Mesendoderm (in vitro differentiated cells): ENCODE measurements at regions not wholly inside any gene's neighbourhood (a gene's known extent, or its start where the extent isn't known, plus 50 kb on each side); places are given as distances from the start of the nearest gene placed in this dataset.

ENCODE experiments used
- DNase-seq: peaks from one replicate; pipeline ENCODE4 v3.0.0; 2013
- H2AK5ac ChIP-seq: 2 replicates; pipeline ENCODE4 v1.6.1; 2013; ENCODE audit warnings: low read length, inconsistent platforms
- H2BK120ac ChIP-seq: 2 replicates; pipeline ENCODE4 v1.6.1; 2013; ENCODE audit warnings: low read depth, mild to moderate bottlenecking, low read length, moderate library complexity, mixed read lengths
- H2BK15ac ChIP-seq: replicated peaks from 2 replicates; pipeline ENCODE4 v1.6.1; 2013; ENCODE audit warnings: low read depth, mild to moderate bottlenecking, moderate library complexity
- H2BK5ac ChIP-seq: 2 replicates; pipeline ENCODE4 v1.6.1; 2013; ENCODE audit warnings: low read length, inconsistent platforms
- H3K18ac ChIP-seq: 2 replicates; pipeline ENCODE4 v1.6.1; 2013; ENCODE audit warnings: mild to moderate bottlenecking, low read length, mixed read lengths
- H3K23ac ChIP-seq: one replicate; pipeline ENCODE4 v1.6.1; 2013; ENCODE audit warnings: low read length
- H3K27ac ChIP-seq: 2 replicates; pipeline ENCODE4 v1.5.1; 2013; ENCODE audit warnings: low read depth, mild to moderate bottlenecking, inconsistent platforms, low read length, moderate library complexity
- H3K27me3 ChIP-seq: 2 replicates; pipeline ENCODE4 v1.6.1; 2013; ENCODE audit warnings: low read length, control low read depth, mild to moderate bottlenecking, inconsistent platforms; ENCODE audit not compliant: insufficient read depth, poor library complexity
- H3K36me3 ChIP-seq: 2 replicates; pipeline ENCODE4 v1.6.1; 2013; ENCODE audit warnings: low read length, inconsistent platforms; ENCODE audit not compliant: control insufficient read depth, insufficient read depth
- H3K4ac ChIP-seq: one replicate; pipeline ENCODE4 v1.6.1; 2013; ENCODE audit warnings: low read depth, mild to moderate bottlenecking, low read length, moderate library complexity
- H3K4me1 ChIP-seq: 2 replicates; pipeline ENCODE4 v1.6.1; 2013; ENCODE audit warnings: low read depth, low read length, inconsistent platforms; ENCODE audit not compliant: control insufficient read depth
- H3K4me2 ChIP-seq: 2 replicates; pipeline ENCODE4 v1.6.1; 2013; ENCODE audit warnings: low read length
- H3K4me3 ChIP-seq: 2 replicates; pipeline ENCODE4 v1.5.1; 2013; ENCODE audit warnings: mild to moderate bottlenecking, low read length
- H3K56ac ChIP-seq: one replicate; pipeline ENCODE4 v1.6.1; 2013; ENCODE audit warnings: low read length
- H3K79me1 ChIP-seq: 2 replicates; pipeline ENCODE4 v1.6.1; 2013; ENCODE audit warnings: low read length, inconsistent platforms
- H3K79me2 ChIP-seq: 2 replicates; pipeline ENCODE4 v1.6.1; 2013; ENCODE audit warnings: mild to moderate bottlenecking, low read length; ENCODE audit not compliant: control insufficient read depth, insufficient read depth
- H3K9ac ChIP-seq: 2 replicates; pipeline ENCODE4 v1.6.1; 2013; ENCODE audit warnings: low read length, inconsistent platforms
- H4K5ac ChIP-seq: one replicate; pipeline ENCODE4 v1.6.1; 2013; ENCODE audit warnings: low read length
- H4K8ac ChIP-seq: one replicate; pipeline ENCODE4 v1.6.1; 2013; ENCODE audit warnings: low read depth, mild to moderate bottlenecking, control low read depth, low read length, moderate library complexity
- WGBS: extraction: QIAGEN DNeasy Blood & Tissue Kit; methylation state at CpG from one replicate; pipeline ENCODE4 v1.1.7; 2013; ENCODE audit warnings: low lambda C conversion rate, missing lambda C conversion rate; ENCODE audit not compliant: insufficient coverage; ENCODE audit errors: extremely low coverage; 5-methylcytosine and 5-hydroxymethylcytosine counted together

DNA sequence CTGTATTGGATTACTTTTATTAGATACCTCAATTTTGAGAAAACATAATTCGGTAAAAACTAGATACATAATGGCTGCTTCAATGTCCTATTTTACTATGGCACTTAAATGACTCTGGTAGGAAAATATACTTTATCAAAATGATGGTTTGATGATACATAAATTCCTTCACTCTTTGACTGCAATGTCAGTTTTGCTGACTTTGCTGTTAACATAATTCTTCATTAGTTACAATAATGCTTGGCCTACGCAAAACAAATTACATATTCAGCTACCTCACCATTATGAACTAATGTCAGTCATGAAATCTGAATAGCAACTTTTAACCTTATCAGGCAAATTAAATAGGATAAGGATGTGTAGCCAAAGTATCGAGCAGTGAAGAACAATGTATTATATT lies 1364.7 kb downstream of the KCNT2 start:
- Histone ChIP-seq H3K4me3 (no peak overlapping the region), H3K4ac (no peak overlapping the region), H4K8ac (no peak overlapping the region), H3K27ac (no peak overlapping the region), H3K56ac (no peak overlapping the region), H3K79me2 (no peaks in the 10 kb centered on the region), H2BK5ac (no peak overlapping the region), H2AK5ac (no peak overlapping the region), H3K9ac (no peak overlapping the region), H3K79me1 (no peaks in the 10 kb centered on the region), H3K36me3 (no peaks in the 10 kb centered on the region), H4K5ac (no peak overlapping the region), H3K4me1 (no peaks in the 10 kb centered on the region), H3K18ac (no peak overlapping the region), H2BK15ac (no peak overlapping the region), H2BK120ac (no peak overlapping the region), H3K27me3 (no peaks in the 10 kb centered on the region), H3K4me2 (no peak overlapping the region), H3K23ac (no peak overlapping the region)
- WGBS: no CpG with 5 or more reads among the region's 3 CpGs
- no peak for DNase-seq

DNA sequence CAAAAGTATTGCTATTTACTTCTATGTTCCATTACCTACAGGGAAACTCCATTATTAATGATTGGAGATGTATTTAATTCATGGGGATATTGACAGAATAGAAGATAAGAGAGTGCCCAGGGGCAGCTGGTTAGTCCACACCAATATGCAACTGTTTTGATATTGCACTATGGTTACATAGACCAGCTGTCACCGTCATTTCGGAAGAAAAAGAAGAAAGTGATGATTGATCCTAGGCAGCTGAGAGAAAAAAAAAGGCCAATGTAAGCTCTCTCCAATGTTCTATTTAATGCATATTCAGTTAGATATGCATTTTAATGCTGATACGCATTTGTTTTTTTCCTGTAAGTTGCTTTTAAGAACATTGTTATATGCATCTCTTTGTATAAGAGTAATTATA lies 1367.2 kb downstream of the KCNT2 start:
- Histone ChIP-seq H2AK5ac (no peak overlapping the region), H3K23ac (no peak overlapping the region), H3K56ac (no peak overlapping the region), H3K79me2 (no peaks in the 10 kb centered on the region), H4K5ac (no peak overlapping the region), H3K4me2 (no peak overlapping the region), H3K4me3 (no peak overlapping the region), H2BK120ac (no peak overlapping the region), H3K27me3 (no peaks in the 10 kb centered on the region), H3K9ac (no peak overlapping the region), H2BK15ac (no peak overlapping the region), H3K4me1 (no peaks in the 10 kb centered on the region), H3K4ac (no peak overlapping the region), H2BK5ac (no peak overlapping the region), H3K27ac (no peak overlapping the region), H3K18ac (no peak overlapping the region), H3K79me1 (no peaks in the 10 kb centered on the region), H3K36me3 (no peaks in the 10 kb centered on the region), H4K8ac (no peak overlapping the region)
- DNase-seq: no peak
- WGBS: no CpG with 5 or more reads among the region's 3 CpGs

DNA sequence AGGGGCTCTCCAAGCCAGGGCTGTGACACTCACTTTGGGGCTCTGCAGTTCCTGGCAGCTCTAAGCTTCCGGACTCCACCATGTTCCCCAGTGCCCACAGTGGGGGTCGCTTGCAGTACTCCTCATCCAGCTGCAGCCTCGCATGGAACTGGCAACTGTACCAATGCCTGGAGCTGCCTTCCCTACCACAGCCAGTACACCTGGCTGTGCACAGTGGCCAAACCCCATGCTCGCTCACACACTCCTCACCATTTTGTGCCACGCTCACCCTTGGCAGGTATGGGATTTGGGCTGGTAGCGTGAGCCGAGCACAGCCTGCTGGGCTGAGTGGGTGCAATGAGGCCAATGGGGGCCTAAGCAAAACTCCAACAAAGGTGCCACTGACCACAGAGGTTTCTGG lies 1369.9 kb downstream of the KCNT2 start:
- H3K79me2 ChIP-seq: no peaks in the 10 kb centered on the region
- H4K5ac ChIP-seq: no peak overlapping the region
- no peaks in the 10 kb centered on the region for H3K79me1 ChIP-seq
- H2BK5ac ChIP-seq: no peak overlapping the region
- no peak overlapping the region for H3K4me2 ChIP-seq
- H4K8ac ChIP-seq: no peak overlapping the region
- H3K27me3 ChIP-seq: no peaks in the 10 kb centered on the region
- H3K18ac ChIP-seq: no peak overlapping the region
- no peak overlapping the region for H3K9ac ChIP-seq
- WGBS: no CpG with 5 or more reads among the region's 7 CpGs
- H3K23ac ChIP-seq: no peak overlapping the region
- no peaks in the 10 kb centered on the region for H3K36me3 ChIP-seq
- H2BK15ac ChIP-seq: no peak overlapping the region
- no peak overlapping the region for H3K56ac ChIP-seq
- H2BK120ac ChIP-seq: no peak overlapping the region
- no peaks in the 10 kb centered on the region for H3K4me1 ChIP-seq
- DNase-seq: no peak
- no peak overlapping the region for H3K4ac ChIP-seq
- H3K27ac ChIP-seq: no peak overlapping the region
- H3K4me3 ChIP-seq: no peak overlapping the region
- H2AK5ac ChIP-seq: no peak overlapping the region

DNA sequence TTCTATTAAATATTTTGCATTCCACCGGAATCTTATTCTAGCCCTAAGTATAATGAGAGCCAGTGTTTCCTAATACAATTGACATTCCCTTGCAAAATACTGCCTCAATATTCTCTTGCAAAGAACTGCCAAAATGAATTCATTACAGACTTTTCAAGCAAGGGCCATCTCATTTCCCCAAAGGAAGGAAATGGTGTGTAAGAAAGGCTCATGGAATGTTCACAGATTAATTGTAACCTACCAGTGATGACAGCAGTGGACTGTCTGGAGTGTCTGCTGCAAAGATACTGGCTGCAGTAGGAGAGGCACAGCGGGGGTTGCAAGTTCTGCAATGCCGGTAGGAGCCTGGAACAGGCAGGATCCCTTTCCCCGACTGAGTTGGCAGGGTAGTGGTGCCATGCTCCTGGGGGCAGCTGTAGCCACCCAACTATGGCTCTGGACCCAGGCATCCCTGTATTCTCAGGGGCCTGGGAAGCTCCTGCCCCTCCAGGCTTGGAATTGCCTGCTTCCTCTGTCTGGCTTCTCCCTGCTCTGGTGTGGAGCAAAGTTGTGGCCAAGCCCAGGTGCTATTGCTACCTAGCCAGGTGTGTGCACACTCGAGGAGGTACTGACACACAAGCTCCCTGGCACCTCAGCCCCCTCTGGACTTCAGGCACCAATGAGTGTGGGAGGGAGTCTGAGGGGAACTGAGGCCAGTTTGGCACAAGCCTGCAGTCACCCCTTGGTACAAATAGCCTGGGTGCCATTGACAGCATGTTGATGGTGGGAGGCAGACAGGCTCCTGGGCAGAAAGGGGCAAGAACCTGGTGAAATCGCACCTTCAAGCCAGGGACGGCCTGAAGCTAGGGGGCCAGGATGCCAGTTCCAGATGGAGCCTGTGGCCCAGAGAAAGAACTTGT lies 1371.0 kb downstream of the KCNT2 start:
- no peak overlapping the region for H3K4me2 ChIP-seq
- no peaks in the 10 kb centered on the region for H3K79me1 ChIP-seq
- no peak overlapping the region for H4K5ac ChIP-seq
- no peak overlapping the region for H3K4me3 ChIP-seq
- H3K27me3 ChIP-seq: no peaks in the 10 kb centered on the region
- no peak overlapping the region for H2BK15ac ChIP-seq
- no peak overlapping the region for H4K8ac ChIP-seq
- no peak overlapping the region for H3K4ac ChIP-seq
- no peak overlapping the region for H3K56ac ChIP-seq
- H3K27ac ChIP-seq: no peak overlapping the region
- no peak overlapping the region for H3K23ac ChIP-seq
- no peak overlapping the region for H2BK5ac ChIP-seq
- no peak overlapping the region for H2BK120ac ChIP-seq
- no peaks in the 10 kb centered on the region for H3K36me3 ChIP-seq
- no peak overlapping the region for H2AK5ac ChIP-seq
- no peak for DNase-seq
- H3K9ac ChIP-seq: no peak overlapping the region
- no CpG with 5 or more reads among the region's 7 CpGs for WGBS
- no peaks in the 10 kb centered on the region for H3K79me2 ChIP-seq
- H3K4me1 ChIP-seq: no peaks in the 10 kb centered on the region
- H3K18ac ChIP-seq: no peak overlapping the region

DNA sequence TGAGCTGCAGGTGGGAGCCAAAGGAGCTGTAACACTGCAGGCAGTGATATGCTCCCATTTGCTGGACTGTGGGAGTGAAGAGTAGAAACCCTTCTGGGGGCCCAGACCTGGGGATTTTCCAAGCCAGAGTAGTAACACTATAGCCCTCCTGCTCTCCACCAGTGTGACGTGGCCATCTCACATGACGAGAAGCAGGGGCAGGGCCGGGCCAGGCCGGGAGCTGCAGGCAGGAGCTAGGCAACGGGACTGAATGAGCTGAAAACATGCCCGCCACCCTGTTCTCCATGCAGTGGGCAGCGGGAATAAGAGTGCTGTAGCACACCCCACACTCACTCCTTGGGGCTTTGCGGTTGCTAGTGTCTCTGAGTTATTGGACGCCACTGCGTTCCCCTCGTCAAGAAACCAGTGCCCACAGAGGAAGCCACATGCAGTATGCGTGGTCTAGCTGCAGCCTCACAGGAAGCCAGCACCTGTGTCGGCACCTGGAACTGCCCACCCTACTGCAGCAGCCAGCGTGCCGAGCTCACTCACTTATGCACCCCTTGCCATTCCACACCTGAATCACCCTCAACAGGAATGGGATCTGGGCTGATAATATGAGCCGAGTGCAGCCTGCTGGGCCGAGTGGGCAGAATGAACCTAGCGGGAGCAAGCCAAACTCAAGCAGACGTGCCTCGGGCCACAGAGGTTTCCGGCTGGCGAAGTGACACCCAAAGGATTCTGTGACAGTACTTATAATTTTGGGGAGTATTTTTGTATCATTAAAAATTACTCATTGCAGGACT lies 1389.6 kb downstream of the KCNT2 start:
- no peak for DNase-seq
- Histone ChIP-seq H3K79me2 (no peaks in the 10 kb centered on the region), H4K5ac (no peak overlapping the region), H2BK5ac (no peak overlapping the region), H3K9ac (no peak overlapping the region), H4K8ac (no peak overlapping the region), H3K23ac (no peak overlapping the region), H3K79me1 (no peaks in the 10 kb centered on the region), H3K27ac (no peak overlapping the region), H2BK15ac (no peak overlapping the region), H3K4ac (no peak overlapping the region), H2AK5ac (no peak overlapping the region), H3K27me3 (no peaks in the 10 kb centered on the region), H3K36me3 (no peaks in the 10 kb centered on the region), H3K4me2 (no peak overlapping the region), H3K56ac (no peak overlapping the region), H3K4me3 (no peak overlapping the region), H3K4me1 (no peaks in the 10 kb centered on the region), H3K18ac (no peak overlapping the region), H2BK120ac (no peak overlapping the region)
- no CpG with 5 or more reads among the region's 22 CpGs for WGBS
